Chondrocyte (in vitro differentiated cells): ENCODE measurements at regions not wholly inside any gene's neighbourhood (a gene's known extent, or its start where the extent isn't known, plus 50 kb on each side); places are given as distances from the start of the nearest gene placed in this dataset.

Source experiments
- DNase-seq: peaks from one replicate; pipeline ENCODE4 v3.0.0; 2021; ENCODE audit warnings: mixed read lengths, low spot score
- H3K27ac Mint-ChIP-seq: one replicate; pipeline ENCODE4 v1.8.0; 2021; ENCODE audit warnings: mild to moderate bottlenecking, moderate library complexity, mixed read lengths; ENCODE audit not compliant: unreplicated experiment
- H3K27me3 Mint-ChIP-seq: 2 replicates; pipeline ENCODE4 v1.8.0; 2021; ENCODE audit warnings: low read depth, mixed read lengths
- H3K36me3 Mint-ChIP-seq: 2 replicates; pipeline ENCODE4 v1.8.0; 2021; ENCODE audit warnings: low read depth, mixed read lengths
- H3K4me1 Mint-ChIP-seq: 2 replicates; pipeline ENCODE4 v1.8.0; 2021; ENCODE audit warnings: low read depth, mild to moderate bottlenecking, mixed read lengths
- H3K4me3 Mint-ChIP-seq: one replicate; pipeline ENCODE4 v1.8.0; 2021; ENCODE audit warnings: mild to moderate bottlenecking, moderate library complexity, mixed read lengths; ENCODE audit not compliant: unreplicated experiment
- H3K9me3 Mint-ChIP-seq: 2 replicates; pipeline ENCODE4 v1.8.0; 2021; ENCODE audit warnings: low read depth, mixed read lengths
- CTCF ChIP-seq: fragments of 200-600 bp; sonication (generic); IDR thresholded peaks from 2 replicates; pipeline ENCODE4 v1.5.0; 2021; ENCODE audit warnings: antibody characterized with exemption, mild to moderate bottlenecking, moderate library complexity

GRCh38 chr4:26126994-26127393, 193.8 kb upstream of the RBPJ start:
- TF ChIP-seq CTCF: no peak
- DNase-seq: no peak
- no peak overlapping the region for H3K4me3 Mint-ChIP-seq
- H3K27ac Mint-ChIP-seq: no peak overlapping the region
- H3K4me1 Mint-ChIP-seq: no peaks in the 10 kb centered on the region
- H3K27me3 Mint-ChIP-seq: no peaks in the 10 kb centered on the region
- H3K36me3 Mint-ChIP-seq: no peaks in the 10 kb centered on the region
- peaks cover 4% of the 10 kb centered on the region for H3K9me3 Mint-ChIP-seq

GRCh38 chr4:26127851-26128337, 192.9 kb upstream of the RBPJ start:
- H3K27me3 Mint-ChIP-seq: no peaks in the 10 kb centered on the region

GRCh38 chr4:26130173-26130572, 190.6 kb upstream of the RBPJ start:
- no peak overlapping the region for H3K27ac Mint-ChIP-seq
- H3K36me3 Mint-ChIP-seq: no peaks in the 10 kb centered on the region
- no peak for DNase-seq
- peaks cover 2% of the 10 kb centered on the region for H3K27me3 Mint-ChIP-seq
- H3K4me3 Mint-ChIP-seq: no peak overlapping the region
- no peaks in the 10 kb centered on the region for H3K4me1 Mint-ChIP-seq
- peaks cover 4% of the 10 kb centered on the region for H3K9me3 Mint-ChIP-seq
- no peak for TF ChIP-seq CTCF

More at GRCh38 chr4:26127851-26128337, 192.9 kb upstream of the RBPJ start:
- DNase-seq: no peak
- Mint-ChIP-seq H3K9me3 (peaks cover 4% of the 10 kb centered on the region), H3K4me3 (no peak overlapping the region), H3K4me1 (no peaks in the 10 kb centered on the region), H3K36me3 (no peaks in the 10 kb centered on the region), H3K27ac (no peak overlapping the region)
- no peak for TF ChIP-seq CTCF

GRCh38 chr4:26130841-26131432, 189.9 kb upstream of the RBPJ start:
- Mint-ChIP-seq H3K4me3 (no peak overlapping the region), H3K27ac (no peak overlapping the region), H3K27me3 (peaks cover 2% of the 10 kb centered on the region), H3K9me3 (peaks cover 4% of the 10 kb centered on the region), H3K36me3 (no peaks in the 10 kb centered on the region), H3K4me1 (no peaks in the 10 kb centered on the region)
- TF ChIP-seq CTCF: no peak
- no peak for DNase-seq

- peaks cover 2% of the 10 kb centered on the region for H3K27me3 Mint-ChIP-seq
- peaks cover 4% of the 10 kb centered on the region for H3K9me3 Mint-ChIP-seq
- no peaks in the 10 kb centered on the region for H3K4me1 Mint-ChIP-seq
- no peak overlapping the region for H3K4me3 Mint-ChIP-seq
- TF ChIP-seq CTCF: no peak
- no peak overlapping the region for H3K27ac Mint-ChIP-seq
- no peaks in the 10 kb centered on the region for H3K36me3 Mint-ChIP-seq
- DNase-seq: no peak
These were observed 189.1 kb upstream of the RBPJ start for GRCh38 chr4:26131711-26132110.
